ENCODE measurements at regions not wholly inside any gene's neighbourhood (a gene's known extent, or its start where the extent isn't known, plus 50 kb on each side); places are given as distances from the start of the nearest gene placed in this dataset.

DNA sequence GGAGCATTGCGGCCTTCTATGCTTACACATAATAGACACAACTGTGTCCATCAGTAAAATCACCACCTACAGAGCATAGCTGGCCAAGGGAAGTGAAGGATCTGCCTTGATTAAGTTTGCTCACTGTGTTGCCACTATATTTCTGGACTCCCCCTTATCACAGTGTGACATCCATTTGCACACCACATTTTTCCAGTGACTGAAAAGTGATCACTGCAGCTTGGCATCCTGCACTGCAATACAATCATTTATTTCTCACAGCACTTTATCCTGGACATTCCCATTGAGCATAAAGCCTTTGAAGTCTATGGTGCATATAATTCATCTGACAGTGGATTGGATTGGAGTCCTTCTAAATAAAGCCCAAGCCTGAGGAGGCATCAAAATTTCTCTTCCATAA, 217.2 kb downstream of the NOVA1 start:
- no peaks in the 10 kb centered on the region for H3K9me1 ChIP-seq (replicated peaks; ENCODE audit: control insufficient read depth, extremely low read depth, insufficient read depth, low read length)
- DNase-seq (ENCODE audit: low read depth, low spot score) (no peak), FAIRE-seq (no peak)
- no peak overlapping the region for H3K4me2 ChIP-seq (ENCODE audit: insufficient read depth, low read length)
- no peaks in the 10 kb centered on the region for H3K4me1 ChIP-seq (ENCODE audit: control insufficient read depth, extremely low read depth, insufficient read depth, low read length)
- H2AFZ ChIP-seq (ENCODE audit: low read depth, low read length) = no peak overlapping the region
- dilution Hi-C loops (cut with MboI; ENCODE audit: extremely low pct_ligation_motif_present, low sequenced_read_pairs) (no loop called here), intact Hi-C loops (cut with micrococcal nuclease) (no loop called here)
- no peak overlapping the region for H3K9ac ChIP-seq (replicated peaks; ENCODE audit: extremely low read depth, insufficient read depth, low read length)
- H3K36me3 ChIP-seq (ENCODE audit: control insufficient read depth in 2 of 2, extremely low read depth in 1 of 2, insufficient read depth in 2 of 2, low read length in 2 of 2) = no peaks in the 10 kb centered on the region
- H3K79me2 ChIP-seq (ENCODE audit: control insufficient read depth, insufficient read depth, low read length) = no peaks in the 10 kb centered on the region
- no peak overlapping the region for H3K27ac ChIP-seq (ENCODE audit: insufficient read depth, low read depth, low read length)
- no peak for TF ChIP-seq FOS (IDR thresholded peaks at IDR 0.05; ENCODE audit: borderline replicate concordance, insufficient read depth, low read length)
- TF ChIP-seq, protein P1, sequence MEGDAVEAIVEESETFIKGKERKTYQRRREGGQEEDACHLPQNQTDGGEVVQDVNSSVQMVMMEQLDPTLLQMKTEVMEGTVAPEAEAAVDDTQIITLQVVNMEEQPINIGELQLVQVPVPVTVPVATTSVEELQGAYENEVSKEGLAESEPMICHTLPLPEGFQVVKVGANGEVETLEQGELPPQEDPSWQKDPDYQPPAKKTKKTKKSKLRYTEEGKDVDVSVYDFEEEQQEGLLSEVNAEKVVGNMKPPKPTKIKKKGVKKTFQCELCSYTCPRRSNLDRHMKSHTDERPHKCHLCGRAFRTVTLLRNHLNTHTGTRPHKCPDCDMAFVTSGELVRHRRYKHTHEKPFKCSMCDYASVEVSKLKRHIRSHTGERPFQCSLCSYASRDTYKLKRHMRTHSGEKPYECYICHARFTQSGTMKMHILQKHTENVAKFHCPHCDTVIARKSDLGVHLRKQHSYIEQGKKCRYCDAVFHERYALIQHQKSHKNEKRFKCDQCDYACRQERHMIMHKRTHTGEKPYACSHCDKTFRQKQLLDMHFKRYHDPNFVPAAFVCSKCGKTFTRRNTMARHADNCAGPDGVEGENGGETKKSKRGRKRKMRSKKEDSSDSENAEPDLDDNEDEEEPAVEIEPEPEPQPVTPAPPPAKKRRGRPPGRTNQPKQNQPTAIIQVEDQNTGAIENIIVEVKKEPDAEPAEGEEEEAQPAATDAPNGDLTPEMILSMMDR (IDR thresholded peaks at IDR 0.05; ENCODE audit: extremely low read depth in 1 of 2, insufficient read depth in 1 of 2, low read depth in 1 of 2, low read length in 2 of 2) = no peak
- TF ChIP-seq POLR2A (IDR thresholded peaks at IDR 0.05; ENCODE audit: low read depth, low read length) = no peak
- no peak for TF ChIP-seq JUN (IDR thresholded peaks at IDR 0.05; ENCODE audit: borderline replicate concordance, insufficient read depth, insufficient read length, low read depth)
- TF ChIP-seq EZH2 (IDR thresholded peaks at IDR 0.05; ENCODE audit: borderline replicate concordance, low read depth, low read length, severe bottlenecking) = no peak
- no peaks in the 10 kb centered on the region for H3K9me3 ChIP-seq (replicated peaks; ENCODE audit: control insufficient read depth, insufficient read depth, low read length)
- POLR2A ChIA-PET = no interaction called here
- no peak overlapping the region for H3K4me3 ChIP-seq (replicated peaks in 1 of 3; ENCODE audit: insufficient read depth in 1 of 3, low read depth in 1 of 3, low read length in 3 of 3)
- H4K20me1 ChIP-seq (replicated peaks; ENCODE audit: control insufficient read depth, extremely low read depth, insufficient read depth, low read length) = no peaks in the 10 kb centered on the region
- no peaks in the 10 kb centered on the region for H3K27me3 ChIP-seq (ENCODE audit: control insufficient read depth in 2 of 2, insufficient read depth in 2 of 2, low read length in 2 of 2)
- CTCF ChIA-PET = interaction anchor here (0.7 kb wide), 1 partner anchor 674 kb away, joined by 3 read pairs; no protein-coding TSS in a partner anchor
- no TSS peak for BruUV-seq (replicated peaks)

DNA sequence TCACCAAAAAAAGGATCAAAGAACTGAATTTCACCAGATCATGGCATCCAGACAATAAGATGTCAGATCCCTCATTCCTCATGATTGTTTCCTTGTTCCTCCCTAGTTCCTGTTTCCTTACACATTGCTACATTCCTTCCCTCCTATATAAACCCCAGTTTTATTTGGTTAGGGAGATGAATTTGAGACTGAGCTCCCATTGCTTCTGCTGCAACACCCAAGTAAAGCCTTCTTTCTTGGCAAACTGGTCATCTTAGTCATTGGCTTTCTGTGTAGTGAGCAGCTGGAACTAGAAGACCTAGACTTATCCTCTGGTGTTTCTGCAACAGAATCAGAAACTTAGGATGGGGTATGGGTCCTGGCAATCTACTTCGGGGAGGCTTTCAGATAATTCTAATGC, 217.9 kb downstream of the NOVA1 start:
- dilution Hi-C loops (cut with MboI; ENCODE audit: extremely low pct_ligation_motif_present, low sequenced_read_pairs) (no loop called here), intact Hi-C loops (cut with micrococcal nuclease) (no loop called here)
- Histone ChIP-seq H3K4me2 (ENCODE audit: insufficient read depth, low read length) (no peak overlapping the region), H2AFZ (ENCODE audit: low read depth, low read length) (no peak overlapping the region), H4K20me1 (replicated peaks; ENCODE audit: control insufficient read depth, extremely low read depth, insufficient read depth, low read length) (no peaks in the 10 kb centered on the region), H3K27ac (ENCODE audit: insufficient read depth, low read depth, low read length) (no peak overlapping the region), H3K4me3 (replicated peaks in 1 of 3; ENCODE audit: insufficient read depth in 1 of 3, low read depth in 1 of 3, low read length in 3 of 3) (no peak overlapping the region), H3K36me3 (ENCODE audit: control insufficient read depth in 2 of 2, extremely low read depth in 1 of 2, insufficient read depth in 2 of 2, low read length in 2 of 2) (no peaks in the 10 kb centered on the region), H3K9ac (replicated peaks; ENCODE audit: extremely low read depth, insufficient read depth, low read length) (no peak overlapping the region), H3K79me2 (ENCODE audit: control insufficient read depth, insufficient read depth, low read length) (no peaks in the 10 kb centered on the region), H3K9me1 (replicated peaks; ENCODE audit: control insufficient read depth, extremely low read depth, insufficient read depth, low read length) (no peaks in the 10 kb centered on the region), H3K27me3 (ENCODE audit: control insufficient read depth in 2 of 2, insufficient read depth in 2 of 2, low read length in 2 of 2) (no peaks in the 10 kb centered on the region), H3K9me3 (replicated peaks; ENCODE audit: control insufficient read depth, insufficient read depth, low read length) (no peaks in the 10 kb centered on the region), H3K4me1 (ENCODE audit: control insufficient read depth, extremely low read depth, insufficient read depth, low read length) (no peaks in the 10 kb centered on the region)
- POLR2A ChIA-PET = no interaction called here
- no peak for FAIRE-seq
- BruUV-seq (replicated peaks) = no TSS peak
- TF ChIP-seq EZH2 (IDR thresholded peaks at IDR 0.05; ENCODE audit: borderline replicate concordance, low read depth, low read length, severe bottlenecking) (no peak), POLR2A (IDR thresholded peaks at IDR 0.05; ENCODE audit: low read depth, low read length) (no peak), FOS (IDR thresholded peaks at IDR 0.05; ENCODE audit: borderline replicate concordance, insufficient read depth, low read length) (no peak), JUN (IDR thresholded peaks at IDR 0.05; ENCODE audit: borderline replicate concordance, insufficient read depth, insufficient read length, low read depth) (no peak), POLR2AphosphoS5 (IDR thresholded peaks at IDR 0.05; ENCODE audit: insufficient read depth, low read depth, low read length) (no peak), GATA2 (IDR thresholded peaks at IDR 0.05; ENCODE audit: insufficient read depth, insufficient read length, low read depth, low read length) (no peak), MYC (IDR thresholded peaks at IDR 0.05; ENCODE audit: low read depth, low read length) (no peak)
- TF ChIP-seq, protein P1 (IDR thresholded peaks at IDR 0.05; ENCODE audit: extremely low read depth in 1 of 2, insufficient read depth in 1 of 2, low read depth in 1 of 2, low read length in 2 of 2) = no peak
- TF ChIP-seq, protein P2, sequence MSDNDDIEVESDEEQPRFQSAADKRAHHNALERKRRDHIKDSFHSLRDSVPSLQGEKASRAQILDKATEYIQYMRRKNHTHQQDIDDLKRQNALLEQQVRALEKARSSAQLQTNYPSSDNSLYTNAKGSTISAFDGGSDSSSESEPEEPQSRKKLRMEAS (IDR thresholded peaks at IDR 0.05; ENCODE audit: insufficient read depth, insufficient read length) = no peak
- CTCF ChIA-PET = no interaction called here
- DNase-seq (ENCODE audit: low read depth, low spot score) = no peak
